Ascending aorta (tissue), 2 donors: ENCODE measurements at regions not wholly inside any gene's neighbourhood (a gene's known extent, or its start where the extent isn't known, plus 50 kb on each side); places are given as distances from the start of the nearest gene placed in this dataset.

Source experiments
- DNase-seq, 2 donors: peaks; one replicate each; pipeline ENCODE4 v3.0.0-alpha.2; 2019; ENCODE audit warnings: low spot score in 2 of 2
- H3K27ac ChIP-seq, 2 donors: fragments of 200-600 bp; sonication (generic); one replicate each; pipeline ENCODE4 v1.5.1; 2016 to 2017; ENCODE audit warnings: mild to moderate bottlenecking in 1 of 2
- H3K27me3 ChIP-seq: fragments of 200-600 bp; sonication (generic); one replicate; pipeline ENCODE4 v1.5.1; 2017
- H3K36me3 ChIP-seq, 2 donors: fragments of 200-600 bp; sonication (generic); one replicate each; pipeline ENCODE4 v1.5.1; 2016
- H3K4me1 ChIP-seq, 2 donors: fragments of 200-600 bp; sonication (generic); one replicate each; pipeline ENCODE4 v1.5.1; 2016 to 2017; ENCODE audit warnings: mild to moderate bottlenecking in 1 of 2
- H3K4me3 ChIP-seq, 2 donors: fragments of 200-600 bp; sonication (generic); one replicate each; pipeline ENCODE4 v1.5.1; 2016 to 2017; ENCODE audit warnings: mild to moderate bottlenecking in 1 of 2
- H3K9me3 ChIP-seq, 2 donors: fragments of 200-600 bp; sonication (generic); one replicate each; pipeline ENCODE4 v1.5.1; 2016
- intact Hi-C: fragments of 100-400 bp; cut with DNase I; formaldehyde crosslinking; loops from one replicate; pipeline ENCODE4 v1.15.1; 2023
- TF ChIP-seq, protein P1 (sequence below), 3 experiments: fragments of 200-600 bp in 2 of 3; fragments of 450-650 bp in 1 of 3; sonication (generic) in 2 of 3; IDR thresholded peaks; one replicate each; pipeline ENCODE4 v1.5.1; 2016 to 2019; ENCODE audit warnings: antibody characterized with exemption in 3 of 3, mild to moderate bottlenecking in 1 of 3, moderate library complexity in 1 of 3

DNA sequence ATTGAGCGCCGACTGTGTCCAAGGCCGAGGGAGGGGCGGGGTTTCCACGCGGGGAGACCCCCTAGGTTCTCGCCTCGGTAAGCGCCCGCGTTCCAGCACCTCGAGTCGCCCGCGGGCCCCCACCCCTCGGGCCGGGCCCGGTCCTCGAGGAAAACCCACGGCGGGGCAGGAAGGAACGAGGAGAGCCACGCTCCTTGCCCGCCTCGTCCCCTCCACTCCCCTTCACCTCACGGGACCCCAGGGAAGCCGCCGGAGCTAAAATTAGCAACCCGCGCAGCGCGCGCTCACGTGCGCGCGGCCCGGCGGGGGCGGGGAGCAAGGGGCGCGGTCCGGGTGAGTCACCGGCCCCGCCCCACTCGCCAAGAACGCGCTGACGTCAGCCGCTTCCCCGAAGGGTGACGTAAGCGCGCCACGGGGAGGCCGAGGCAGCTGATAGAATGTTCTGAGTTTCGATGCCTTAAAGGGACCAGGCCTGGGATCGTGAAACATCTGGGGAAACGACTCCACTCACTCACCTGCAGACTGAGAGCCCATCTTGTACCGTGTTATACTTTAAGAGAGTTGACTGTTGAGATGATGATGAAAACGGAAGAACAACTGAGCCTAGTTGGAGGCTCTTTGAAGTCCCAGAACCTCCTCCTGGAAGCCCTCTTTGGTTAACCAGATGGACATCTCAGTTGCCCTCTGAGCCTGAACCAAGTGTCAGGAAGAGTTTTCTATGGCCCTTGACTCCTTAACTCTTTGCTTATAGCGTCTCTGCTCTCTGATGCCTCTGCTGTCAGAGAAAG lies 49.7 kb upstream of the ATF3 start:
- peaks cover 4 to 11% of the 10 kb centered on the region in 2 donors for H3K4me1 ChIP-seq
- peak overlapping the region; percentile 86 to 93 for H3K27ac ChIP-seq
- DNase-seq, result peak; percentile 86 to 97
- peak overlapping the region; percentile 55 to 85 for H3K4me3 ChIP-seq
- no peaks in the 10 kb centered on the region for H3K9me3 ChIP-seq
- TF ChIP-seq, protein P1, sequence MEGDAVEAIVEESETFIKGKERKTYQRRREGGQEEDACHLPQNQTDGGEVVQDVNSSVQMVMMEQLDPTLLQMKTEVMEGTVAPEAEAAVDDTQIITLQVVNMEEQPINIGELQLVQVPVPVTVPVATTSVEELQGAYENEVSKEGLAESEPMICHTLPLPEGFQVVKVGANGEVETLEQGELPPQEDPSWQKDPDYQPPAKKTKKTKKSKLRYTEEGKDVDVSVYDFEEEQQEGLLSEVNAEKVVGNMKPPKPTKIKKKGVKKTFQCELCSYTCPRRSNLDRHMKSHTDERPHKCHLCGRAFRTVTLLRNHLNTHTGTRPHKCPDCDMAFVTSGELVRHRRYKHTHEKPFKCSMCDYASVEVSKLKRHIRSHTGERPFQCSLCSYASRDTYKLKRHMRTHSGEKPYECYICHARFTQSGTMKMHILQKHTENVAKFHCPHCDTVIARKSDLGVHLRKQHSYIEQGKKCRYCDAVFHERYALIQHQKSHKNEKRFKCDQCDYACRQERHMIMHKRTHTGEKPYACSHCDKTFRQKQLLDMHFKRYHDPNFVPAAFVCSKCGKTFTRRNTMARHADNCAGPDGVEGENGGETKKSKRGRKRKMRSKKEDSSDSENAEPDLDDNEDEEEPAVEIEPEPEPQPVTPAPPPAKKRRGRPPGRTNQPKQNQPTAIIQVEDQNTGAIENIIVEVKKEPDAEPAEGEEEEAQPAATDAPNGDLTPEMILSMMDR (IDR thresholded peaks at IDR 0.05), result no peak
- intact Hi-C loops, result loop anchor here (1.0 to 5.0 kb wide), 5 partner anchors 44 to 233 kb away; partner anchors contain the start of genes ATF3, NSL1 and TATDN3
- H3K27me3 ChIP-seq, result no peaks in the 10 kb centered on the region
- no peaks in the 10 kb centered on the region for H3K36me3 ChIP-seq
